ENCODE measurements at regions not wholly inside any gene's neighbourhood (a gene's known extent, or its start where the extent isn't known, plus 50 kb on each side); places are given as distances from the start of the nearest gene placed in this dataset.

DNA sequence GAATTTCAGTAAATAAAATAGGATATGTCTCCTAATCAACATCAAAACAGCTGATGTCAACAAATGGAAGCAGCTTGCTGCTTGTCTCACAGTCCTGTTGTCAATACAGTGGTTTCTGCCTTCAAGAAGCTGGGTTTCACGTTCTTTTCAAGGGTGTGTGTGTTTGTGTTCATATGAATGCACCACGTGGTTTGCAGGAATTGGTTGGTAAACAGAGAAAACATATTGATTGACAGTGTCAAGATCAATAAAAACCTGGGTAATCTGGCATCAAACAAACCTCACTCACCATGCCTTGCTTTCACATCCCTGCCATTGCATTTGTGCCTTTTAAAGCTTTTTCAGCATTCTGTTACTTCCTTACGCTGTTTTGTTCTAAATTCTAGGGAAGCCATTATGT is 585.7 kb upstream of the CA10 start:
- no peak for DNase-seq (ENCODE audit: low read depth)
- no peak overlapping the region for H3K4me3 ChIP-seq (ENCODE audit: control insufficient read depth, low read depth, low read length)
- TF ChIP-seq CTCF (conservative IDR thresholded peaks at IDR 0.05; ENCODE audit: control insufficient read depth, insufficient read depth, low read depth, low read length), result no peak

DNA sequence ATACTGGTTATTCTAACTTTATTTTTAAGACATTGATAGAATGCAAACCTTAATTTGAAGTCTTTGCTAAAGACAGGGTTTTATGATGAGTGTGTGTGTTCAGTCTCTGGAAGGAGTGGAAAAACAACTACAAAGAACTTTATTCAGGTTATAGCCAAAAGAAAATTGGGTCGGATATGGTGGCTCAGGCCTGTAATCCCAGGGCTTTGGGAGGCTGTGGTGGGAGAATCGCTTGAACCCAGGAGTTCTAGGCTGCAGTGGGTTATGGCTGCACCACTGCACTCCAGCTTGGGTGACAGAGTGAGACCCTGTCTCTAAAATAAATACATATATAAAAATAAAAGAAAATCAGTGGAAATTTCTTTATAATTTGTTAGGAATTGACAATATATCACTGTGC is 581.5 kb upstream of the CA10 start:
- DNase-seq (ENCODE audit: low read depth), result no peak
- no peak for TF ChIP-seq CTCF (conservative IDR thresholded peaks at IDR 0.05; ENCODE audit: control insufficient read depth, insufficient read depth, low read depth, low read length)
- no peak overlapping the region for H3K4me3 ChIP-seq (ENCODE audit: control insufficient read depth, low read depth, low read length)

DNA sequence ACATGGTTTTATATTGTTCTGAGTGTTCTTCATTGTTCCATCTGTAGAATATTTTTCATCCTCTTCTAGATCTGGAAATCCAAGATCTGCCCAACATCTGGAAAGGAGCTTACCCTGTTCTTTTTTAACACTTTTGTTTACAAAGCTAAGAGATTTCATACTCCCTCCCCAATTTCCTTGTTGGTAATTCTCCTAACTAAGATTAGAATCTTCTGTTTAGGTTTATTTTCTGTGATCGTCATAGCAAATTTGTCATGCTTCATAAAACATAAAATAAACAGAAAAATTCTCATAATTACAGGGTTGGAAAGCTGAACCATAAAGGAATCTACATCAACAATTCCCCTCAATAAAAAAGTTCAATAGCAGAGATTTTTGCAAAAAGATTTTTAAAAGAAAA is 580.3 kb upstream of the CA10 start:
- DNase-seq (ENCODE audit: low read depth), result no peak

DNA sequence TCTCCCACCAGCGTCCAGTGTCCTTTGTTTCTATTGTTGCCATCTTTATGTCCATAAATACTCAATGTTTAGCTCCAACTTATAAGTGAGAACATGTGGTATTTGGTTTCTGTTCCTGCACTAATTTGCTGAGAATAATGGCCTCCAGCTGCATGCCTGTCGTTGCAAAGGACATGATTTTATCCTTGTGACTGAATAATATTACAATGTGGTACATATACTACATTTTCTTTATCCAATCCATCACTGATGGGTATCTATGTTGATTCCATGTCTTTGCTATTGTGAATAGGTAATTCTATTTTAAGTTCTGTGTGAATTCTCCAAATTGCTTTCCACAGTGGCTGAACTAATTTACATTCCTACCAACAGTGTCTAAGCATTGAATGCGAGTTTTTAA is 578.6 kb upstream of the CA10 start:
- no peak for DNase-seq (ENCODE audit: low read depth)
- H3K4me3 ChIP-seq (ENCODE audit: control insufficient read depth, low read depth, low read length), result no peak overlapping the region
- no peak for TF ChIP-seq CTCF (conservative IDR thresholded peaks at IDR 0.05; ENCODE audit: control insufficient read depth, insufficient read depth, low read depth, low read length)

More for the DNA sequence above, 580.3 kb upstream of the CA10 start:
- no peak for TF ChIP-seq CTCF (conservative IDR thresholded peaks at IDR 0.05; ENCODE audit: control insufficient read depth, insufficient read depth, low read depth, low read length)
- no peak overlapping the region for H3K4me3 ChIP-seq (ENCODE audit: control insufficient read depth, low read depth, low read length)

DNA sequence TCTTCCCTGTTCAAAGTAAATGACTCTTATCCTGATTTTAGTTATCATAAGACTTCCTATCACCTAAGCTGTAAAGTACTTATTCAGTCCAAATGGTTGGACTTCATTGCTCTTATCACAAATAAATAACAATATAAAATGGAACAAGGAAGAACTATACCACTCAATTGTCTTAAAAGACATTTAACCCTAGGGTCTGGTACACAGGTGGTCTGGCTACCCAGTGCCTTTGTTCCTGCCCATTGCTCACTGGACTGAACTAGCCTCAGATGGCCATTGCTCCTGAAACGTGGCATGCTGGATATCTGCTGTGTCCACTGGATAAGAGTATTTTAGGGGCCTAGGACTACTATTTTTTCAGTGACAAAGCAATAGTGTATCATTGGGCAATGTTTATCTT is 574.3 kb upstream of the CA10 start:
- TF ChIP-seq CTCF (conservative IDR thresholded peaks at IDR 0.05; ENCODE audit: control insufficient read depth, insufficient read depth, low read depth, low read length), result no peak
- no peak for DNase-seq (ENCODE audit: low read depth)

GRCh38 chr17:52724578-52724977 is 566.1 kb upstream of the CA10 start:
- no peak for TF ChIP-seq CTCF (conservative IDR thresholded peaks at IDR 0.05; ENCODE audit: control insufficient read depth, insufficient read depth, low read depth, low read length)
- no peak for DNase-seq (ENCODE audit: low read depth)
- H3K4me3 ChIP-seq (ENCODE audit: control insufficient read depth, low read depth, low read length), result no peak overlapping the region

More for the DNA sequence above, 574.3 kb upstream of the CA10 start:
- no peak overlapping the region for H3K4me3 ChIP-seq (ENCODE audit: control insufficient read depth, low read depth, low read length)

- no peak for DNase-seq (ENCODE audit: low read depth)
- no peak overlapping the region for H3K4me3 ChIP-seq (ENCODE audit: control insufficient read depth, low read depth, low read length)
- TF ChIP-seq CTCF (conservative IDR thresholded peaks at IDR 0.05; ENCODE audit: control insufficient read depth, insufficient read depth, low read depth, low read length), result no peak
These were observed 563.4 kb upstream of the CA10 start for GRCh38 chr17:52721910-52722309.
